ENCODE measurements at regions not wholly inside any gene's neighbourhood (a gene's known extent, or its start where the extent isn't known, plus 50 kb on each side); places are given as distances from the start of the nearest gene placed in this dataset.

- TF ChIP-seq CTCF (IDR thresholded peaks at IDR 0.05; ENCODE audit: insufficient read depth, low read length, poor library complexity, severe bottlenecking), result no peak
- no peak for TF ChIP-seq EZH2phosphoT487 (conservative IDR thresholded peaks at IDR 0.05; ENCODE audit: low read length)
Observed at GRCh38 chr3:72254483-72254882, 469.5 kb upstream of the PROK2 start.

Data from SU-DHL-6 (cell line).